ENCODE measurements at regions not wholly inside any gene's neighbourhood (a gene's known extent, or its start where the extent isn't known, plus 50 kb on each side); places are given as distances from the start of the nearest gene placed in this dataset.

GRCh38 chr4:63029380-63029779, 1379.9 kb downstream of the TECRL start:
- TF ChIP-seq EZH2 (IDR thresholded peaks at IDR 0.05; ENCODE audit: borderline replicate concordance) = no peak
- TF ChIP-seq CTCF (IDR thresholded peaks at IDR 0.05; ENCODE audit: poor library complexity) = no peak
